ENCODE measurements at regions not wholly inside any gene's neighbourhood (a gene's known extent, or its start where the extent isn't known, plus 50 kb on each side); places are given as distances from the start of the nearest gene placed in this dataset.

DNA sequence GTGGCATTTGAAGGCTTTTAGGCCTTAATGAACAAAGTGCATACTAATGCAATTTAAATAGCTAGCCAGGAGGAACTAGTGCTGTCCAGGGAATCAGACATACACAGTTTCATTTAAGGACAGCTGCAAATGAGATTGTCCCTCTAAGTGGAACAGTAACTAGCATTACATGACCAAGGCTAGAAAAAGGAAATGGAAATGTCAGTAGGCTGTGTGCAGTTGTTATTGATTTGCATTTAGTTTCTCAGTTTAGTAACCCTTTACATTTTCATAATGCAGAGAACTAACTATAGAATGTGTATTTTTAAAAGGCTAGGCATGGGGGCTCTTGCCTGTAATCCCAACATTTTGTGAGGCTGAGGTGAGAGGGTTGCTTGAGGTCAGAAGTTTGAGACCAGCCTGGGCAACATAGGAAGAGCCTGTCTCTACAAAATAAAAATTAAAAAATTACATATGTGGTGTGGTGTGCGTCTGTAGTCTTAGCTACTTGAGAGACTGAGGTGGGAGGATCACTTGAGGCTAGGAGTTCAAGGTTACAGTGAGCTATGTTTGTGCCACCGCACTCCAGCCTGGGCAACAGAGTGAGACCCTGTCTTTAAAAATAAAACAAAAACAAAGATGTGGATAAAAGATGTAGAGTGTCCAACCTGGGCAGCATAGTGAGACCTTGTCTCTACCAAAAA, 468.0 kb downstream of the UTRN start:
- no peak overlapping the region for H3K27ac ChIP-seq (ENCODE audit: low read length)
- in situ Hi-C loops (cut with HindIII; ENCODE audit: low pct_unique_long_range_greater_than_20kb, low sequenced_read_pairs) (no loop called here), intact Hi-C loops (cut with micrococcal nuclease; ENCODE audit: unreplicated experiment) (no loop called here)
- POLR2A ChIA-PET, result no interaction called here
- TF ChIP-seq TCF7L2 (IDR thresholded peaks at IDR 0.05; ENCODE audit: low read depth, low read length) (no peak), POLR2AphosphoS5 (IDR thresholded peaks at IDR 0.05; ENCODE audit: low read depth, low read length) (no peak), SIN3A (IDR thresholded peaks at IDR 0.05; ENCODE audit: borderline replicate concordance, insufficient read depth, low read depth, low read length) (no peak)
- TF ChIP-seq, protein P1, sequence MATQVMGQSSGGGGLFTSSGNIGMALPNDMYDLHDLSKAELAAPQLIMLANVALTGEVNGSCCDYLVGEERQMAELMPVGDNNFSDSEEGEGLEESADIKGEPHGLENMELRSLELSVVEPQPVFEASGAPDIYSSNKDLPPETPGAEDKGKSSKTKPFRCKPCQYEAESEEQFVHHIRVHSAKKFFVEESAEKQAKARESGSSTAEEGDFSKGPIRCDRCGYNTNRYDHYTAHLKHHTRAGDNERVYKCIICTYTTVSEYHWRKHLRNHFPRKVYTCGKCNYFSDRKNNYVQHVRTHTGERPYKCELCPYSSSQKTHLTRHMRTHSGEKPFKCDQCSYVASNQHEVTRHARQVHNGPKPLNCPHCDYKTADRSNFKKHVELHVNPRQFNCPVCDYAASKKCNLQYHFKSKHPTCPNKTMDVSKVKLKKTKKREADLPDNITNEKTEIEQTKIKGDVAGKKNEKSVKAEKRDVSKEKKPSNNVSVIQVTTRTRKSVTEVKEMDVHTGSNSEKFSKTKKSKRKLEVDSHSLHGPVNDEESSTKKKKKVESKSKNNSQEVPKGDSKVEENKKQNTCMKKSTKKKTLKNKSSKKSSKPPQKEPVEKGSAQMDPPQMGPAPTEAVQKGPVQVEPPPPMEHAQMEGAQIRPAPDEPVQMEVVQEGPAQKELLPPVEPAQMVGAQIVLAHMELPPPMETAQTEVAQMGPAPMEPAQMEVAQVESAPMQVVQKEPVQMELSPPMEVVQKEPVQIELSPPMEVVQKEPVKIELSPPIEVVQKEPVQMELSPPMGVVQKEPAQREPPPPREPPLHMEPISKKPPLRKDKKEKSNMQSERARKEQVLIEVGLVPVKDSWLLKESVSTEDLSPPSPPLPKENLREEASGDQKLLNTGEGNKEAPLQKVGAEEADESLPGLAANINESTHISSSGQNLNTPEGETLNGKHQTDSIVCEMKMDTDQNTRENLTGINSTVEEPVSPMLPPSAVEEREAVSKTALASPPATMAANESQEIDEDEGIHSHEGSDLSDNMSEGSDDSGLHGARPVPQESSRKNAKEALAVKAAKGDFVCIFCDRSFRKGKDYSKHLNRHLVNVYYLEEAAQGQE (IDR thresholded peaks at IDR 0.05; ENCODE audit: insufficient read depth in 1 of 2, low read depth in 2 of 2, low read length in 1 of 2), result no peak
- TF ChIP-seq, protein P2, sequence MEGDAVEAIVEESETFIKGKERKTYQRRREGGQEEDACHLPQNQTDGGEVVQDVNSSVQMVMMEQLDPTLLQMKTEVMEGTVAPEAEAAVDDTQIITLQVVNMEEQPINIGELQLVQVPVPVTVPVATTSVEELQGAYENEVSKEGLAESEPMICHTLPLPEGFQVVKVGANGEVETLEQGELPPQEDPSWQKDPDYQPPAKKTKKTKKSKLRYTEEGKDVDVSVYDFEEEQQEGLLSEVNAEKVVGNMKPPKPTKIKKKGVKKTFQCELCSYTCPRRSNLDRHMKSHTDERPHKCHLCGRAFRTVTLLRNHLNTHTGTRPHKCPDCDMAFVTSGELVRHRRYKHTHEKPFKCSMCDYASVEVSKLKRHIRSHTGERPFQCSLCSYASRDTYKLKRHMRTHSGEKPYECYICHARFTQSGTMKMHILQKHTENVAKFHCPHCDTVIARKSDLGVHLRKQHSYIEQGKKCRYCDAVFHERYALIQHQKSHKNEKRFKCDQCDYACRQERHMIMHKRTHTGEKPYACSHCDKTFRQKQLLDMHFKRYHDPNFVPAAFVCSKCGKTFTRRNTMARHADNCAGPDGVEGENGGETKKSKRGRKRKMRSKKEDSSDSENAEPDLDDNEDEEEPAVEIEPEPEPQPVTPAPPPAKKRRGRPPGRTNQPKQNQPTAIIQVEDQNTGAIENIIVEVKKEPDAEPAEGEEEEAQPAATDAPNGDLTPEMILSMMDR (IDR thresholded peaks at IDR 0.05), result no peak
- no peaks in the 10 kb centered on the region for H3K9me3 ChIP-seq (ENCODE audit: control insufficient read depth, insufficient read depth, low read depth, low read length)
- no TSS peak for BruUV-seq (replicated peaks)
- no peaks in the 10 kb centered on the region for H3K27me3 ChIP-seq (ENCODE audit: control insufficient read depth, insufficient read depth, low read length)
- no peak for ATAC-seq
- H3K4me3 ChIP-seq (ENCODE audit: low read depth in 2 of 2, low read length in 2 of 2), result no peak overlapping the region
- no peak for DNase-seq (ENCODE audit: low read depth, low spot score)
- no peaks in the 10 kb centered on the region for H3K4me1 ChIP-seq (ENCODE audit: control insufficient read depth, insufficient read depth, low read length)
- peaks cover 6% of the 10 kb centered on the region for H3K36me3 ChIP-seq (ENCODE audit: control insufficient read depth, insufficient read depth, low read length)
- CTCF ChIA-PET, result no interaction called here

DNA sequence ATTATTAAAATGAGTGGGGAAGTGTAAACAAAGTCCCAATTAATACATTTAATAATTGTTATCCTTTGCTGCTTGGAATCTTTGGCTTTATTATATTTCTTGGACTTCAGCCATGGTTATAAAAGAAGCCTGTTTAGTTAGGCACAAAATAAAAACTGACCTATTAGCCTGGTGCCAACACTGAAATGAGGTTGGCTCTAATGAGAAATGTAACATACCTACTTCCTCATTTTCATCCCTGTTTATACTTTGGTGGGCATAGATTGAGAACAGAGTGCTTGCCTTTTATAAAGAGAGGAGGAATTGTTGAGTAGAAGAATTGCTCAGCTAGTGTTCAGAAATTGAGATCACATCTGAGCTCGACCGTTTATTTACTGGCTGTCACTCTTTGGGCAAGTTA, 471.3 kb downstream of the UTRN start:
- in situ Hi-C loops (cut with HindIII; ENCODE audit: low pct_unique_long_range_greater_than_20kb, low sequenced_read_pairs), result no loop called here
- H3K27ac ChIP-seq (ENCODE audit: low read length), result no peak overlapping the region
- H3K9me3 ChIP-seq (ENCODE audit: control insufficient read depth, insufficient read depth, low read depth, low read length), result no peaks in the 10 kb centered on the region
- no peak overlapping the region for H3K4me3 ChIP-seq (ENCODE audit: low read depth in 2 of 2, low read length in 2 of 2)
- H3K36me3 ChIP-seq (ENCODE audit: control insufficient read depth, insufficient read depth, low read length), result peaks cover 6% of the 10 kb centered on the region
- TF ChIP-seq TCF7L2 (IDR thresholded peaks at IDR 0.05; ENCODE audit: low read depth, low read length) (no peak), POLR2AphosphoS5 (IDR thresholded peaks at IDR 0.05; ENCODE audit: low read depth, low read length) (no peak), SIN3A (IDR thresholded peaks at IDR 0.05; ENCODE audit: borderline replicate concordance, insufficient read depth, low read depth, low read length) (no peak)
- TF ChIP-seq, protein P1 (IDR thresholded peaks at IDR 0.05; ENCODE audit: insufficient read depth in 1 of 2, low read depth in 2 of 2, low read length in 1 of 2), result no peak
- TF ChIP-seq, protein P2 (IDR thresholded peaks at IDR 0.05), result no peak
- ChIA-PET POLR2A (no interaction called here), CTCF (no interaction called here)
- BruUV-seq (replicated peaks), result no TSS peak
- intact Hi-C loops (cut with micrococcal nuclease; ENCODE audit: unreplicated experiment), result no loop called here
- H3K4me1 ChIP-seq (ENCODE audit: control insufficient read depth, insufficient read depth, low read length), result no peaks in the 10 kb centered on the region
- ATAC-seq, result no peak
- DNase-seq (ENCODE audit: low read depth, low spot score), result no peak
- H3K27me3 ChIP-seq (ENCODE audit: control insufficient read depth, insufficient read depth, low read length), result no peaks in the 10 kb centered on the region
